DMS153 (cell line): ENCODE measurements at regions not wholly inside any gene's neighbourhood (a gene's known extent, or its start where the extent isn't known, plus 50 kb on each side); places are given as distances from the start of the nearest gene placed in this dataset.

ENCODE experiments used
- DNase-seq: peaks from one replicate; lab custom pipeline; 2025; lab: John Stamatoyannopoulos, UW

GRCh38 chr11:45347348-45348082 lies 61.4 kb upstream of the SYT13 start:
- DNase-seq = no peak

- no peak for DNase-seq
Measured at GRCh38 chr11:45345491-45345890, 59.4 kb upstream of the SYT13 start.

- DNase-seq = no peak
Measured at GRCh38 chr11:45344028-45344427, 57.9 kb upstream of the SYT13 start.

- DNase-seq = no peak
Measured at GRCh38 chr11:45343444-45343843, 57.3 kb upstream of the SYT13 start.

- DNase-seq = peak; percentile 47
Measured at GRCh38 chr11:45341372-45341771, 55.2 kb upstream of the SYT13 start.

- DNase-seq = peak; percentile 86
Measured at GRCh38 chr11:45339729-45340519, 53.8 kb upstream of the SYT13 start.

- DNase-seq = no peak
Measured at GRCh38 chr11:45337583-45338360, 51.6 kb upstream of the SYT13 start.

DNA sequence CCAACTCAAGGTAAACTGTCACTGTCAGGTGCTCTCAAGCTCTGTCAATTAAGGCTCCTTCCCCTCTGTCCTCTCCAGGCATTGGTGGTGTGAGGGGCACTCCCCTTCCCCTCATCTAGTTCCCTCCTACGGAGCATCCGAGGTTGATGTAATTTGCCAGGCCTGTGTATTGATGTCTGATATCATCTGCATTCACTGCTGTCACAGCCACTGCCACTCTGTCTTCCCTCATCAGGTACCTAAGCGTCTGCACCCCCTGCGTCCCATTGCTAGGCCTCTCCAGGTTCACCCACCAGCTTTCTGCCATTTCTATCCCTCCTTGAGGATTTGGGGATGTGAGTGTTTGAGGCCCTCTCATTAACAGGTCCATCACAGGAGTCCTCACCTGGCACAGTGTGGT lies 50.0 kb upstream of the SYT13 start:
- DNase-seq = peak; percentile 64
